Heart left ventricle (tissue), 13 donors: ENCODE measurements at regions not wholly inside any gene's neighbourhood (a gene's known extent, or its start where the extent isn't known, plus 50 kb on each side); places are given as distances from the start of the nearest gene placed in this dataset.

ENCODE experiments used
- CTCF ChIP-seq, 12 donors: fragments of 200-600 bp; sonication (generic) in 4 of 12; IDR thresholded peaks; one replicate each; pipeline versions ENCODE4 v1.5.0 to v1.8.0; 2018 to 2022; ENCODE audit warnings: antibody characterized with exemption in 12 of 12, mild to moderate bottlenecking in 5 of 12
- POLR2A ChIP-seq, 2 donors: fragments of 450-650 bp; IDR thresholded peaks; one replicate each; pipeline ENCODE4 v1.6.1; 2017; ENCODE audit warnings: antibody characterized with exemption in 2 of 2, mild to moderate bottlenecking in 2 of 2, moderate library complexity in 2 of 2
- donor health status: ischemic (EF 13 %, LVEDD 7.1; RV severe dilation, severe dysfunction).
- donor health status: DM: no; HTN: yes; CAD: no.
- donor health status: DM: no; HTN: no; CAD: no.
- donor health status: ischemic (EF 25% LVEDD 6.9; RV normal size, moderate dysfunction).
- donor health status: ischemic (EF 25% LVEDD 5.7; RV mildly dilated, moderate dysfunction).
- donor health status: ischemic (EF 35%, LVEDD 5.7; RV mildly dilated, moderate dysfunction).
- donor health status: nonischemic (EF 11% LVEDD 7.7; RV severe dilation, severe dysfunction).
- donor health status: DM: yes; HTN: yes; CAD: no.
- donor health status: PGD.
- donor health status: ischemic (EF 29% LVEDD 5.4; RV normal size, mild dysfunction).
- donor health status: nonischemic (EF 23%, LVEDD 6.1; RV moderate dilation, normal function).

GRCh38 chr4:35963974-35964515 is 280.3 kb downstream of the ARAP2 start:
- no peak for TF ChIP-seq CTCF (IDR thresholded peaks at IDR 0.05)
- TF ChIP-seq POLR2A (IDR thresholded peaks at IDR 0.05): no peak
